OCI-LY1 (cell line): ENCODE measurements at regions not wholly inside any gene's neighbourhood (a gene's known extent, or its start where the extent isn't known, plus 50 kb on each side); places are given as distances from the start of the nearest gene placed in this dataset.

Source experiments
- CTCF ChIP-seq: fragments of 200-600 bp; sonication (generic), shearing (Covaris generic); IDR thresholded peaks from 2 replicates; pipeline ENCODE4 v1.5.1; 2017; ENCODE audit warnings: mild to moderate bottlenecking, antibody characterized with exemption, low read length, moderate library complexity, mixed read lengths
- EZH2 ChIP-seq: fragments of 200-600 bp; sonication (generic), shearing (Covaris generic); IDR thresholded peaks from 2 replicates; pipeline ENCODE4 v1.8.0; 2017; ENCODE audit warnings: borderline replicate concordance, mixed run types, mild to moderate bottlenecking, antibody characterized with exemption, low read length, moderate library complexity, mixed read lengths

DNA sequence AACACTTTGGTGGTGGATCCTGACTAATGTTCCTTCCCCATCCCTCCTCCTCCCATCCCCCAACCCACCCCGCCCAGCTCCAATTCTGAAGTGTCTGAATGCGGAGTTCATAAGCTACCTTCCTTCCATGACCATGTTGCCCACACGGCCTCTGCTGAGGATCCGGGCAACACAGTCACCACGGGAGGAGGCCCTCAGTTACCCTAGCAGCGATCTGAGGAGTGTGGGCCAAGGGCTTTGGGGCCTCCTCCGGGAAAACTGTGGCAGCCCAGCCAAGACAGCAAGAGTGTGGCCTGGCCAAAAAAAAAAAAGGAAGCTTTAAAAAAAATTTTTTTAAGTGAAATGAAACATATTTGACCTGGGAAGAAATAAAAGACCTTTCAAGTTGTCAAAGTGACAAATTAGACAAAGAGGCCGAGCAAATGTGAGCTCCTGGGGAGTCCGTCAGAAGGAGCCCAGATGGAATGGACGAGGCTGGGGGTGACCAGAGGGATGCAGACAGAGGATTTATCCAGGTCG, 169.0 kb upstream of the PKDCC start:
- no peak for TF ChIP-seq EZH2
- no peak for TF ChIP-seq CTCF
